ENCODE measurements at regions not wholly inside any gene's neighbourhood (a gene's known extent, or its start where the extent isn't known, plus 50 kb on each side); places are given as distances from the start of the nearest gene placed in this dataset.

DNA sequence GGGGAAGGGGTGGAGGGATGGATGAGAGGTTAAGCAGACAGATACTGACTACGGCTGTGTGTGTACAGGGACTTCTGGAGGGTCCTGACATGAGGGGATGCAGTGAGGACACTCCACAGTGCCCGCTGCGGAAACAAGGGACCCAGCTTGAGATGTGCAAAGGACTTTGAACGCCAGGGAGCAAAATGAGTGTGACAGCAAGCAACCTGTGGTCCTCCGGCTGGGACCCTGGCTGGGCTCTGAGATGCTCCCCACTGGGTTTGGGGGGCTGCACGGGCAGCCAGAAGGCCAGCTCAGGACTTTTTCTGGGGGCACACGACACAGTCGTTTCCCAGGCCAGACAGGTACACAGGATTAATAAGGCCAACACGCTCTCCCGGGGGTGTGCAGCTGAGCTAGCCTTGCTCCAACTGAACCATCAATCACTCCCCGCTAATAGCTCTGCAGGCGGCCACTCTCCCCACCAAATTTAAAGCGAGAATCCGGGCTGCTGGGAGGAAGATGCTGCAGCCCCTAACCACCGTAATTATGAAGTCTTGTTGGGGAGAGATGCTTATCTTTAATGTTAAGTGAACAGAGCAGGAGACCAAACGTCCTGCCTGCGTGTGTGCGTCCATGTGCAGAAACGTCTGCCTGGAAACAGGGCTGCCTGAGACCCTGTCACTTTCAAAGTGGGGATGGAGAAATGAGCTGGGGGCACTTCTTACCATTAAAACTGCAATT lies 51.6 kb upstream of the DLK1 start:
- DNase-seq: no peak

GRCh38 chr14:100675699-100676684 lies 50.7 kb upstream of the DLK1 start:
- DNase-seq: no peak
